ENCODE measurements at regions not wholly inside any gene's neighbourhood (a gene's known extent, or its start where the extent isn't known, plus 50 kb on each side); places are given as distances from the start of the nearest gene placed in this dataset.

DNA sequence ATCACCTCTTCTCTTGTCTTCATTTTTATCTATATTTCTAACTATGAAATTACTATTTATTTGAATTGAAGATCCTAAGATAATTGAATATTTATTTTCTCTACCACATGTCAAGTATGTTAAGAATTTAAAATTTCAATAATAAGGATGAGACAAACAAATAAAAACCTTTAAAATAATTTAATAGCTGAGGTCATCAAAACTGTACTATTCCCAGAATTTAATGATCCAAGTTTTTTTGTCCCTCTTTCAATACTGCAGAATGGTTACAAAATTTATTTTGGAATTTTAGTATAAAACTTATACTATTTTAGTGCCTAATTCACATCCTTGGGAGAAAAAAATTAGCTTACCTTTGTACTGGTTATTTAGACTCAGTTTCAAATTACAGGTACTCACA, 774.9 kb downstream of the ROBO2 start:
- TF ChIP-seq, protein P1, sequence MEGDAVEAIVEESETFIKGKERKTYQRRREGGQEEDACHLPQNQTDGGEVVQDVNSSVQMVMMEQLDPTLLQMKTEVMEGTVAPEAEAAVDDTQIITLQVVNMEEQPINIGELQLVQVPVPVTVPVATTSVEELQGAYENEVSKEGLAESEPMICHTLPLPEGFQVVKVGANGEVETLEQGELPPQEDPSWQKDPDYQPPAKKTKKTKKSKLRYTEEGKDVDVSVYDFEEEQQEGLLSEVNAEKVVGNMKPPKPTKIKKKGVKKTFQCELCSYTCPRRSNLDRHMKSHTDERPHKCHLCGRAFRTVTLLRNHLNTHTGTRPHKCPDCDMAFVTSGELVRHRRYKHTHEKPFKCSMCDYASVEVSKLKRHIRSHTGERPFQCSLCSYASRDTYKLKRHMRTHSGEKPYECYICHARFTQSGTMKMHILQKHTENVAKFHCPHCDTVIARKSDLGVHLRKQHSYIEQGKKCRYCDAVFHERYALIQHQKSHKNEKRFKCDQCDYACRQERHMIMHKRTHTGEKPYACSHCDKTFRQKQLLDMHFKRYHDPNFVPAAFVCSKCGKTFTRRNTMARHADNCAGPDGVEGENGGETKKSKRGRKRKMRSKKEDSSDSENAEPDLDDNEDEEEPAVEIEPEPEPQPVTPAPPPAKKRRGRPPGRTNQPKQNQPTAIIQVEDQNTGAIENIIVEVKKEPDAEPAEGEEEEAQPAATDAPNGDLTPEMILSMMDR (optimal IDR thresholded peaks at IDR 0.05 in 1 of 3, IDR thresholded peaks at IDR 0.05 in 1 of 3, conservative IDR thresholded peaks at IDR 0.05 in 1 of 3; ENCODE audit: extremely low read depth in 1 of 3, insufficient read depth in 2 of 3, low read length in 3 of 3) = no peak
- no peak for TF ChIP-seq EZH2 (IDR thresholded peaks at IDR 0.05; ENCODE audit: low read length)

All from keratinocyte (primary cell).